Glutamatergic neuron (in vitro differentiated cells): ENCODE measurements at regions not wholly inside any gene's neighbourhood (a gene's known extent, or its start where the extent isn't known, plus 50 kb on each side); places are given as distances from the start of the nearest gene placed in this dataset.

Source experiments
- DNase-seq: peaks from one replicate; pipeline ENCODE4 v3.0.0; 2022
- H3K27ac Mint-ChIP-seq: one replicate; pipeline ENCODE4 v1.8.0; 2020; ENCODE audit warnings: mild to moderate bottlenecking, mixed read lengths, inconsistent platforms; ENCODE audit not compliant: unreplicated experiment
- H3K27me3 Mint-ChIP-seq: one replicate; pipeline ENCODE4 v1.8.0; 2020; ENCODE audit warnings: mild to moderate bottlenecking, moderate library complexity, mixed read lengths, inconsistent platforms; ENCODE audit not compliant: unreplicated experiment
- H3K36me3 Mint-ChIP-seq: one replicate; pipeline ENCODE4 v1.8.0; 2020; ENCODE audit warnings: mild to moderate bottlenecking, mixed read lengths, inconsistent platforms; ENCODE audit not compliant: unreplicated experiment
- H3K4me1 Mint-ChIP-seq: one replicate; pipeline ENCODE4 v1.8.0; 2020; ENCODE audit warnings: mild to moderate bottlenecking, low read depth, mixed read lengths, inconsistent platforms; ENCODE audit not compliant: unreplicated experiment
- H3K4me3 Mint-ChIP-seq: one replicate; pipeline ENCODE4 v1.8.0; 2020; ENCODE audit warnings: mild to moderate bottlenecking, mixed read lengths, inconsistent platforms; ENCODE audit not compliant: unreplicated experiment
- H3K9me3 Mint-ChIP-seq: one replicate; pipeline ENCODE4 v1.8.0; 2020; ENCODE audit warnings: mild to moderate bottlenecking, moderate library complexity, mixed read lengths, inconsistent platforms; ENCODE audit not compliant: unreplicated experiment
- CTCF ChIP-seq: fragments of 200-600 bp; sonication (generic); IDR thresholded peaks from one replicate; pipeline ENCODE4 v1.5.0; 2021; ENCODE audit not compliant: partially characterized antibody, unreplicated experiment

- H3K9me3 Mint-ChIP-seq, result no peaks in the 10 kb centered on the region
- H3K36me3 Mint-ChIP-seq, result no peaks in the 10 kb centered on the region
- no peak overlapping the region for H3K27ac Mint-ChIP-seq
- no peak for DNase-seq
- H3K4me3 Mint-ChIP-seq, result no peak overlapping the region
- TF ChIP-seq CTCF, result no peak
- H3K27me3 Mint-ChIP-seq, result no peaks in the 10 kb centered on the region
- no peaks in the 10 kb centered on the region for H3K4me1 Mint-ChIP-seq
Observed at GRCh38 chrX:81708487-81708886, 506.6 kb downstream of the SH3BGRL start.

- DNase-seq, result no peak
- Mint-ChIP-seq H3K27ac (no peak overlapping the region), H3K36me3 (no peaks in the 10 kb centered on the region), H3K4me1 (no peaks in the 10 kb centered on the region), H3K9me3 (peaks cover 6% of the 10 kb centered on the region), H3K27me3 (no peaks in the 10 kb centered on the region), H3K4me3 (no peak overlapping the region)
- TF ChIP-seq CTCF, result no peak
Observed at GRCh38 chrX:81728622-81729021, 526.7 kb downstream of the SH3BGRL start.

GRCh38 chrX:81729269-81729777 lies 527.4 kb downstream of the SH3BGRL start:
- H3K4me3 Mint-ChIP-seq, result no peak overlapping the region
- no peak overlapping the region for H3K27ac Mint-ChIP-seq
- H3K9me3 Mint-ChIP-seq, result peaks cover 6% of the 10 kb centered on the region
- DNase-seq, result no peak
- H3K36me3 Mint-ChIP-seq, result no peaks in the 10 kb centered on the region
- H3K4me1 Mint-ChIP-seq, result no peaks in the 10 kb centered on the region
- TF ChIP-seq CTCF, result no peak
- H3K27me3 Mint-ChIP-seq, result no peaks in the 10 kb centered on the region

GRCh38 chrX:81779701-81780100 lies 577.8 kb downstream of the SH3BGRL start:
- Mint-ChIP-seq H3K36me3 (no peaks in the 10 kb centered on the region), H3K27me3 (no peaks in the 10 kb centered on the region), H3K9me3 (no peaks in the 10 kb centered on the region), H3K4me3 (no peak overlapping the region), H3K4me1 (no peaks in the 10 kb centered on the region), H3K27ac (no peak overlapping the region)
- no peak for DNase-seq
- no peak for TF ChIP-seq CTCF

GRCh38 chrX:81791086-81791485 lies 589.2 kb downstream of the SH3BGRL start:
- H3K4me1 Mint-ChIP-seq, result no peaks in the 10 kb centered on the region

More at GRCh38 chrX:81791086-81791485, 589.2 kb downstream of the SH3BGRL start:
- no peak for TF ChIP-seq CTCF
- no peak for DNase-seq
- no peak overlapping the region for H3K27ac Mint-ChIP-seq
- H3K27me3 Mint-ChIP-seq, result no peaks in the 10 kb centered on the region
- no peak overlapping the region for H3K4me3 Mint-ChIP-seq
- no peaks in the 10 kb centered on the region for H3K36me3 Mint-ChIP-seq
- no peaks in the 10 kb centered on the region for H3K9me3 Mint-ChIP-seq
